ENCODE measurements at regions not wholly inside any gene's neighbourhood (a gene's known extent, or its start where the extent isn't known, plus 50 kb on each side); places are given as distances from the start of the nearest gene placed in this dataset.
"Not testable (repeated sequence)": the region's sequence is repeated elsewhere in the genome, so short reads cannot be mapped to it uniquely, and the experiment has no call there.

DNA sequence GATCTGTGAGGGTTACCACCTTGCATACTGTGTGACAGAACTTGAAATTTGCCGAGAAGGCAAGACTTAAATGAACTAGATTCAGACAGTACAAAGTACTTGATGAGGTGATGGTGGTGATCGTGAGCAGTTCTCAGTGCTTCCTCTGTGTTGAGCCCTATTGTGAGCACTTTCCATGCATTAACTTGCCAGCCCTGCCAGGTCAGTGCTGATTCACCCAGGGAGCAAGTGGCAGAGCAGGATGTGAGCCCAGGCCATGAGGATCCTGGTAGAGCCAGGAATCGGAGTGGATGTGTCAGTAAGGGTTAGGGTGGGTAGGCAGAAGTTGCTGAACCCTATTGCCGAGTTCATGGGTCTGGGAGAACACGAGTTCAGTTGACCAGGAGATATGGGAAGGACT lies 4545.7 kb upstream of the TPTE start:
- not testable (repeated sequence) for DNase-seq (ENCODE audit: low spot score)

DNA sequence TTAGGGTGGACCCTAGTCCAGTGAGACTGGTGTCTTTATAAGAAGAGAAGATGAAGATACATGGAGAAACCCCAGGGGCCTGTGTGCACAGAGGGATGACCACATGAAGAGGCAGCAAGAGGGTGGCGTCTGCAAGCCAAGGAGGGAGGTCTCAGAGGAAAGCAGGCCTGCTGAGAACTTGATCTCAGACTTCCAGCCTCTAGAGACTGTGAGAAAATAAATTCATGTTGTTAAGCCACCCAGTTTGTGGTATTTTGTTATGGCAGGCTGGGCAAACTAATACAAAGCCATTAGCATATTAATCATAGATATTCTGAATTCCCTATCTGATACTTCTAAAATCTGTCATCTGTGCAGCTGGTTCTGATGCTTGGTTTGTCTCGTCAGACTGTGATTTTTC lies 4523.8 kb upstream of the TPTE start:
- DNase-seq (ENCODE audit: low spot score), result not testable (repeated sequence)

DNA sequence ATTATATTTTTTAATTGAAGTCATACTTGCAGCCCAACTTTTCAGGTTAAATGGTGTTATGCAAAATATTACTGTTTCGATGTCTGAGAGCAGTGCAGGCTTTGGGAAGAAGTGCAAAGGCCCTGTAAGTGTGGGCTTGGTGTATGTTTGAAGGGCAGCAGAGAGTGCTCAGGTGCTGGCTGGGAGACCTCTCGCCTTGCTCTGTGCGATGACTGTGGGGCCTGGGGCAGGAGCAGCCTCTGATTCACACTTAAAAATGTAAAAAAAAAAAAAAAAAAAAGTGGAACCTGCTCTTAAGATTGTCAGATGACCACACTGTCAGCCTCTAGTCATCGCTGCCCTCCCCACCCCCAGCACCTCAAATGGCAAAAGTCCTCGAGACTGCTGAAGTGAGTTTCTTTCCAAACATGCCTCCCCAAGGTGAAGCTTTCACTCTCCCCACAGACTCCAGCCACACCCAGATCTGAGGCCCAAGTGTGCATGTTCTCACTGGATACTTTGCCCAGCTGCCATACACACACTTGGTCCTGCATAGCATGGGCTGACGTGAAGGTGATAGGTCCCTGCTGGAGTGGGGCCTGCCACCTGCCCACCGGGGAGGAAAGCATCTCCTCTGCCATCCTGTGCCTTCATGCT lies 4505.8 kb upstream of the TPTE start:
- not testable (repeated sequence) for DNase-seq (ENCODE audit: low spot score)

DNA sequence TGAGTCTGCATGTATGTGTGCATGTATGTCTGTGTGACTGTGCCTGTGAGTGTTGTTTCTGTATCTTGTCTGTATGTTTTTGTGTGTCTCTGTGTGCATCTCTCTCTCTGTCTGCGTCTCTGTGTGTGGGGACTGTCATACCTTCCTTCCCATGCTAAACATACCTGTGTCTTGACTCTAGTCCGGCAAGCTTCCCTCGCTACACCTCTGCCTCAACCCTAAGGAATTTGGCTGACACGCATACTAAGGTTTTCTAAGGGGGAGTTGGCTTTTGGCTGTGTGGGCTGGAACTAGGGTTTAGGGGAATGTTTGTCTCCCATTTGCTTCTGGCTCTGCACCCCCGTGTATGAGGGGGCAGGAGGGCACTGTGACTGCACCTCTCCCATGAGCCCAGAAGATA lies 4500.9 kb upstream of the TPTE start:
- not testable (repeated sequence) for DNase-seq (ENCODE audit: low spot score)

DNA sequence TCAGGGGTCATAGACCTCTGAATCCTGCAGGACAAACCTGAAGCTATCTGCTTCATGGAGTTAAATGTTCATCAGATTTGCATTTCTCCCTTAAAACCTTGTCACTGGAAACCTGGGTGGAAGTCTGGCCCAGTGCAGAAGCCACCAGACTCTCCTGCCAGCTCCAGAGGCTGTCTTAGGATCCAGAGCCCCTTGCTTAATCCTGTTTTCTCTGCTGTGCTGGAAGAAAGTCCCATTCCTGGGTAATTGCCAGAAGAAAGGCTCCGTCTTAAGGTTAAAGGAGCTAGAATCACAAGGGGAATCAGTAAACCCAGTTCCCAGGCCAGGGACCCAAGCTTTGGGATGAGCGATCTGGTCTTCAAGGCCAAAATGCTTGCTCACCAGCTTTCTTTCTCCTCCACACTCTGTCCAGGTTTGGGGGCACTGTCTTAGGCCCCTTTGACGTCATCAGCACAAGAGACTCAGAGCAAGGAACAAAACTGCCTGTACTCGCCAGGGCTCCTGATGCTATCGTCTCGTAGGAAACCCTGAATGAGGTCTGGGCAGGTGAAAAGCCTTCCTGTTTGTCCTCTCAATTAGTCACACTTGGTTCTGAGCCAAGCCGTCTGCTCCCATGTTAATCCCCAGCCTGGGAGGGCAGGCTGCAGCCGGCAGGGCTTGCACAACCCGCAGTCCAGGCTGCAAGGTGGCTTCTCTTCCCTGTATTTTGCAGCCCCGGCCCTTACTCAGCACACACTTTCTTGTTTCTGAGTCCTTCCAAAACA lies 4500.2 kb upstream of the TPTE start:
- not testable (repeated sequence) for DNase-seq (ENCODE audit: low spot score)

DNA sequence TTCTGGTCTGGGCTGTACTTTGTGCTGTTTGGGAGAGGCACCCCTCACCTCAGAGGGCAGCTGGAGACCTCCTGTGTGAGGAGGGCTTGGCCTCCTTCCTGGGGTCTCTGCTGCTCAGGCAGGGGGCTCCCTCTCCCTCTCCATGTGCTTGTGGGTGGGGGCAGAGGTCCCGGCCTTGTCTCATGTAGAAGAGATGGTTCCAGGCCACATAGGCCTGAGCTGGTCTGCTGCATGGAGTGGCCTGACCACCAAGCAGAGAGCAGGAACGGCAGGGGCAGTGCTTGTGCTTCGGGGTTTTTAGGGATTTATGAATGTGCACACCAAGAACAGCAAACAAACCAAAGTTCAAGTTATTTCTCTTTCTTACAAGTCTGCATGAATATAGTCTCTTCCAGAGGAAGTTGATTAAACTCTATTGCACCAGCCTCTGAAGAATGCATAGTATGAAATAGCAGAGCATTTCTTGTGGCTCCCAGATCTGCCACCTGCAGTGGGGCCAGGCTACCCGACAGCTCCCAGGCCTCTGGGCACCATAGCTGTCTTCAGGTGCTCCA lies 4499.6 kb upstream of the TPTE start:
- DNase-seq (ENCODE audit: low spot score), result not testable (repeated sequence)

DNA sequence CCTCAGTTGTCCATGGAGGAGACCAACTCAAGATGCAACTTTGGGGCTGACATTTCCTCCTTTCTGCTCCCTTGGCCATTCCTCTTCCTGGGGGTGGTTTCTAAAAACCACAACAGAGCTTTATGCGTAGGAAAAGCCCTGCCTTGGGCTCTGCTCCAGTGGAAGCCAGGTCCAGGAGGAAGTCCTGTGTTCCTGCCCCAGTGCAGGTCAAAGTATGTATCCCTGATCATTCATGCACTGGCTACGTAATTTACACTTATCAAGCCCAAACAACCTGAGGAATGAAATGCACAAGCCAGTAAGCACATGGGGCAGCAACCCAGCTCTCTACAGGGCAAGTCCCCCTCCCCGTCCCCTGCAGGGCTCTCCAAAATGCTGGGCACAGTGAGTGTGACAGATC lies 4498.1 kb upstream of the TPTE start:
- DNase-seq (ENCODE audit: low spot score), result not testable (repeated sequence)

DNA sequence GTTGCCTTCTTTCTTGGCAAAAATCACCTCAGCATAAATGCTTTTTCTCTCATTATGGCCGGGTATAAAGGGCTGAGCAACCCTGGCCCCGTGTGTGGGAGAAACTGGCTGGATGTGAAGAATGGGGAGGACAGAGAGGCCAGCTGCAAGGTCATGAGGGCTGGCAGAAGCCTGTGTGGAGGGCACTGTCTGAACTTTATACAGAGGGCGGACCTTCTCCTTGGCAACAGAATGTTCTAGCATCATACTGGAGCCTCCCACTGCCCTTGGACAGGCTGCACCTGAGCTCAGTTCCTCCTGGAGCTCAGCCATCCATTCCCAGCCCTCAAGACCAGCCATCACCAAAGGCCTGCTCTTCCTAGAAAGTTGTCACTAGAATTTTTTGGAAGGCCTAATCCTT lies 4496.2 kb upstream of the TPTE start:
- not testable (repeated sequence) for DNase-seq (ENCODE audit: low spot score)

DNA sequence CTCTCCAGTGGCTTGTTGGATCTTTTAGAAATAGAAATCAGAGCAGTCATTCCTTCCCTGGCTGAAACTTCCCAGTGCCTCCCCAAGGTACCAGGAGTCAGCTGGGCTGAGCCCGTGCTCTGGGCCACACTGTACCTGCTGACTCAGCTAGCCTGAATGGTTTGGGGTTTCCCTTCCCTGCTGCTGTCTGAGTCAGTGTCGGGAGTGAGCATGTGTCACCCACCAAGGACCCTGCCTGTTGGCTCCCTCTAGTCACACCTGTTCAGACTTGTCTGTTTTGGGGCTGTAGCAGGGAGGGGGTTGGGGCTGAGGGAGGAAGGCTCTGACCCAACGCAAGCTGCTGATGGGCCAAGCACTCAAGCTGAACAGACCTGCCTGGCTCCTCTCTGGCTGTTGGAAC lies 4493.9 kb upstream of the TPTE start:
- not testable (repeated sequence) for DNase-seq (ENCODE audit: low spot score)

DNA sequence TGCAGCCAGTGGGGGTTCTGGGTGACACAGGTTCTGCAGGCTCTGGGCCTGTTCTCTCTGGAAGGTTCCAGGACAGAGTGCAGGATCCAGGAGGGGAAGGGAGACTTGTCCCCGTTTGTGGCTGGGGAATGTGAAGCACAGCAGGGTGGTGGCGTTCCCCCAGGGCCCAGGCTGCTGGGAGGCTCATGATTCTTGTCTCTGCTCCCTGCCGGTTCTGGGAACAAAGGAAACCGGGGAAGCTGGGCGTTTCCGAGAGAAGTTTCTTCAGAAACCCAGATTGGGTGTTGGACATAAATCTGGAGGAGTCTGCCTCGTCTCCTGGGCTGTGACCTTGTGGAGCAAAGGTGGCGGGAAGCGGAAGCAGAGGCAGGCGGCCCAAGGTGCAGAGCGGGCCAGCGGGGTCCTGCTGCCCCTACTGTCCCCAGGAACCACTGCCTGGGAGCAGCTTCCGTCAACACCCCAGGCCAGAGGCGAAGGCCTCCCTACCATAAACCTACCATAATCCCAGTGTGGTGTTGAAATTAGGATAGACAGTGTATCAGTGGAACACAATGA lies 4487.2 kb upstream of the TPTE start:
- not testable (repeated sequence) for DNase-seq (ENCODE audit: low spot score)

DNA sequence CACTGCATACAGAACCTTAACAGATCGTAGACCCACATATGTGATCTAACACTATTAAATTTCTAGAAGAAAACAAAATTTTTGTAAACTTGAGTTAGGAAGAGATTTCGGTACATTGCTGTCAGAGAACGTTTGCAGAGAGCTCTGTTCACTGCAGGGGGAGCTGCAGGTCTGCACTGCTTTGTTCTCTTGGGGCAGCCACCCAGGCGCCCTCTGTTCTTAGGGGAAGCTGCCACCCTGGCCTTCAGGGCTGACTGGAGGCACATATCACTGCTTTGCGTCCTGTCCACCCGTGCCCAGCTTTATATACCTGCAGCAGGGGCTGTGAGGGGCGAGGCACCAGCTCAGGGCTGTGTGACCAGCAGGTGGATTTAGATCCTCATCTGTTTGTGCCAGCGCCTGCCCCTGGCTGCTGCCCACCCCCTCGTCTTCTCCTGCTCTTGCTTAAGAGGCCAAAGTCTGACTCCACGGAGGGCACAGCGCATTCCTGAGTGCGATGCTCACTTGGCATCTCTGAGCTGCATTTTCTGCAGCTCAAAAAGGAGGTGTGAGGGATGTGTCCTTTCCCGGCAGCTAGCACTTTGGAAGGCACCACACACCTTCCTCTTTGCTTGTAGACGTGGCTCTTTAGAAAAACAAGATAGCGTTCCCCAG lies 4486.4 kb upstream of the TPTE start:
- DNase-seq (ENCODE audit: low spot score), result not testable (repeated sequence)

DNA sequence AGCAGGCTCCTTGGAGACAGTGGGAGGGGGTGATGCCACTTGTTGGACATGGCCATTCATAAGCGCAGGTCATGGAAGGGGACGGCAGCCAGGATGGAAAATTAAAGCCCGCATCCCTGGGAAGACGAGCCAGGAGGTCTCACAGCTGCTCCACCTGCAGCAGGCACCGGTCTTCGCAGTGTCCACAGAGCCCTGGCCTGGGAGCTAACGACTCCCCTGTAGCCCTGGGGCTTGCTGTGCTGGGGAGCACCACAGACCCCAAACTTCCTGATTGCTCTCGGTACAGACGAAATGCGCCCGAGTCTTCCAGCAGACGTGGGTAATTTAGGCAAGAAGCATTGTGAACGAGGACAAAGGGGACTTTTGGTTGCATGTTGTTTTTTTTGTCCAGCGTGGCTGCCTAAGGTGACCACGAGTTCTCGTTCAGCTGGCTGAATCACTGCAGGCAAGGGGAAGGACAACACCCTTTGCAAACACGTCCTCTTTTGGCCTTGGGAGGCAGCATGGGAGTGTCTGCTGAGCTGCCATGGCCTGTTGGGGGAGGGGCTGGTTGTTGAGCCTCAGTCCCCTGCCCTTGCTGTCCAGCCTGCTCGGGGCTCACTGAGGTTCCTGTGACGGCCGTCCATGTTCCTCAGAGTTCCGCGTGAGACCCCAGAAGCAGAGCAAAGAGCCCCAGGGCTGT lies 4485.8 kb upstream of the TPTE start:
- DNase-seq (ENCODE audit: low spot score), result not testable (repeated sequence)

DNA sequence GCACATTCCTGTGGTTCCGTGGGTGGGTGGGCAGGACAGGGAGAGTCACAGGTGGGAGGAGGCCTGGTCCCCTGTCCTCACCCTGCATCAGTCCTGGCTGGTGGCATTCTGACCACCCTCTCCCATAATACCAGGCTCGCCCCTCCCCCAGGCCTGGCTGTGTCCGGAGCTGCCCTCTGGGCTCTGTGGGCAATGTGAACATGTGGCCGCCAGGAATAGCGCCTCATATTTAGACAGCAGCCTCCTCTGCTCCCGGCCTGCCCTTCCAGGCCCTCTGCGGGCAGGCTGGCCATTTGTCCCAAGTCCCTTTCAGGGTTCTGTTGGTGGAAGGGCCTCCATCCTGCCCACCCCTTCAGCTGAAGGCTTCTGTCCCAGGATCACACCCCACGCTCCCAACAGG lies 4482.2 kb upstream of the TPTE start:
- not testable (repeated sequence) for DNase-seq (ENCODE audit: low spot score)

DNA sequence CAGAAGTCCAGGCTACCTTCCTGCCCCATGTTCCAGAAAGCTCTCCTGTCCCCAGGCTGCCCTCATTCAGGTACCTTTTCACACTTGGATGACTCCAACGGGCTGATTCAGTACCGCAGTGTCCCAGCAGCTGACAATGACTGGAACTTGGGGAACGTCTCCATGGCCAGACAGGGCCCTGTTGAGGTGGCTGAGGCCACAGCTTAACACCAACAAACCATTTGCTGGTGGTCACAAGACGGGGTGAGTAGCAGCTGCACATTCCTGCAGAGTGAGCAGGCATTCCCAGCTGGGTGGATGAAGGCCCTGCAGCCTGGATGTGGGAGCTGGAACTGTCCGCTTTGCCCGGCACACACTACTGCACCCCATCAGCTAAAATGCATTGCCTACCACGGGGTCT lies 4481.3 kb upstream of the TPTE start:
- not testable (repeated sequence) for DNase-seq (ENCODE audit: low spot score)

DNA sequence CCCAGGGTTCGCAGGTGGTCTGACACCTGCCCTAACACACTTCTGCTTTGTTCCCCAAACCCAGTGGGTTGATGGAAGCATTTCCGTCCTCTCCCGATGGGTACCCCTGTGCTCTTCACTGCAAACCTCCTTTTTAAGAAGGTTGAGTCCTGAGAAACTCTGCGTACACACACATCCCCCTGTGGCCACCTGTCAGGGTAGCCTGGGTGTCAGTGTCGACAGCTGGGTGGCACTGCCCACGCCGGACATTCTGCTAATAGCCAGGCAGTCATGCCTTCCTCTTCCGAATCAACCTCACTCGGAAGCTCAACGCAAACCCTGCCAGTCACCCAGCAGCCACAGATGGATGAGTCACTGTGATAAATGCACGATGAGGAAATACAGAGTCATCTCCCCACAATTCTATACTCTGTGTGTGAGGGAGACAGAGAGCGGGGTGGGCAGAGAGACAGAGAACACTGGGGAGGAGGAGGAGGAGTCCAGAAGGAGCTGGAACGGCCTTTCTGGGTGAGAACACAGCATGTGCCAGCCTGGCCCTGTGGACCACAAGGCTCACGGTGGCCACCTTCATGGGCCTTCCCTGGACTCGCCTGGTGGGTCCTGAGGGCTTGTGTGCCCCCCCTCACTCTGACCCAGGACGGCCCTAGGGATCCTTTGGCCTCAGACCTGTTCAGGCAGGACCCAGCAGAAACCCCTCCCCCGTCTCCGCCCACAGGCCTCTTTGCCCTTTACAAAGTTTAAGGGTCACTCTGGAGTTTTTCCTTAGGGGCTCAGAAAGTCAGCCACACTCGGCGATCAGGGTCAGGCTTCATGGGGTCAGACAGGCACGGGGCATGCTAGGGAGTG lies 4477.7 kb upstream of the TPTE start:
- DNase-seq (ENCODE audit: low spot score), result not testable (repeated sequence)

DNA sequence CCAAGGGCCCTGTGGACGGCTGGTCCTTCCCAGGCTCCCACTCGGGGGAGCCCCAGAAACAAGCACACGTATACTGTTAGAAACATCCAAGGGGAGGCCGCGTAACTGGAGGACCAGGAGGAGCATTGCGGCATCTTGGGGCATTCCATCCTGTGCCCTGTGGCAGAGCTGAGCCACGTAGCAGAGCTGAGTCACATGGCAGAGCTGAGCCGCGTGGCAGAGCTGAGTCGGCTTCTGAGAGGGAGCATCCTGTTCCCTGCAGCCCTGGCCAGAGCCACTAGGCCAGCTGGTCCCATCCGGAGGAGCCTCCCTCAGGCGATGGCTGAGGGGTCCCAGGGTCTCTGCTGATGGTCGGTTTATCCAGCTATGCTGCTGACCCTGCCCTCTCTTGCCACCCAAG lies 4476.7 kb upstream of the TPTE start:
- DNase-seq (ENCODE audit: low spot score), result not testable (repeated sequence)

DNA sequence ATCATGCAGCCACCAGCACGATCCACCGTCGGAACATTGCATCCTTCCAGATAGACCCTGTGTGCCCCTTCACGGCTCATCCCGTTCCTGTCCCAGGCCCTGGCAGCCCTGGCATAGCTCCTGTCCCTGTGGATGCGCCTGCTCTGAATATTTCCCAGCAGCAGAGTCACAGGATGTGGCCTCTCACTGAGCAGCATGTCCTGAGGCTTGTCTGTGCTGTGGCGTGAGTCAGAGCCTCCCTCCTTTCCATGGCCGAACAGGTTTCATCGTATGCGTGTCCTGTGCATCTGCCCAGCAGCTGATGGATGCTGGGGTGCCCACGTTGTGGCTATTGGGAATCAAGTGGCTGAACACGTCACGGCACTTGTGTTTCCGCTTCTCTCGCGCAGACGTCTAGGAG lies 4471.5 kb upstream of the TPTE start:
- DNase-seq (ENCODE audit: low spot score), result not testable (repeated sequence)

DNA sequence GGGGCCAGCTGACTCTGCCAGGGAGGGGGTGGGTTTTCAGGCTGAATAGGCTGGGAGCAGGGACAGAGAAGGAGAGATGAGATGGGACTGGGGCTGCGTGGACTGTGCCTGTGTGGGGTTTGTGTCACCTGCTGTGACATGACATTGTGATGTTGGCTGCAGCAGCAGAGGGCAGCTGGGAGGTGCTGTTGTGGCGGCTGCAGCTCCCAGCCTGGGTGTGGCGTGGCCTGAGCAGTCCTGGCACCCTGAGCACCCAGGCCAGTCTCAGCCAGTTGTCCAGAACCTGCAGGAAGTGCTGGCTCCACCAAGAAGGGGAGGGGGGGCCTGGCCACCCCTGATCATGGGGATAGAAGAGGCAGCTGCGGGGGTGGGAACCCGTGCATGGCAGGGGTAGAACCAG lies 4469.3 kb upstream of the TPTE start:
- not testable (repeated sequence) for DNase-seq (ENCODE audit: low spot score)

DNA sequence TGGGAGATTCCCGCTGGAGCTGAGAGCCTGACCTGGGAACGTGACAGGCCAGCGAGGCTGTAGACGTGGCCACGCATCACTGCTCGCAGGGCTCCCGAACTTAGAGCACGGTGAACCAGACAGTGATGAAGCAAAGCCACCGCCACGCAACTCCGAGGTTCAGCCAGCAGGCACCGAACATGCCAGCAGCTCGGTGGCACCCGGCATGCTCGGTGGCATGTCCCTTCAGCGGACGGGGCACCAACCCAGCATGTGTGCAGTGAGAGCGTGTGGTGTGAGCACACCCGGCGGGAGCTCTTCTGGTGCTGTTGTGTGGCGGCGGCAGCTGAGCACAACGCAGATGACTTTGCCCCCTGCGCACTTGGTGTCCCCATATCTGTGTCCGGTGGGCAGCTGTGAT lies 4468.2 kb upstream of the TPTE start:
- DNase-seq (ENCODE audit: low spot score), result not testable (repeated sequence)

DNA sequence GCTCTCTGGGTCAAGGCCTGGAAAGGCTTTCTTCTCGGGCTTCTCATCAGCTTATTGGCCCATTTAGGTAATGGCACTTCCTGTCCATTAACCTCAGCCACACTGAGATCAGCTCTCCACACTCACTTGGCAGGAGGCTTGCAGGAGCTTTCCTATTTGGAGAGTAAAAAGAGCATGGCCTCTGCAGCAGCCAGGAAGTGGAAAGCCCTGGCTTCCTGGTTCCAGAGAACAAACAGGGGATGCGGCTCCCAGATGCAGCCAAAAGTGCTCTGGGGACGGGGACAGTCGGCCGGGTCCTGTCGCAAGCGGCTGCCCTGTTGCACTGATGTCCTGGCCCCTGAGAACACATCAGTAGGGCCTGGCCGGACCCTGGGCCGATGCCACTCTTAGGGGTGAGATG lies 4462.4 kb upstream of the TPTE start:
- DNase-seq (ENCODE audit: low spot score), result not testable (repeated sequence)

Measured in SW480 (cell line).